Keratinocyte (primary cell): ENCODE measurements at regions not wholly inside any gene's neighbourhood (a gene's known extent, or its start where the extent isn't known, plus 50 kb on each side); places are given as distances from the start of the nearest gene placed in this dataset.

Source experiments
- CTCF ChIP-seq, 3 experiments: IDR thresholded peaks in 1 of 3; conservative IDR thresholded peaks in 1 of 3; optimal IDR thresholded peaks in 1 of 3; 2 replicates in 2 of 3; 3 replicates in 1 of 3; pipeline versions ENCODE3 to v1.5.1; 2011; ENCODE audit warnings: low read length in 3 of 3, mild to moderate bottlenecking in 3 of 3, moderate library complexity in 2 of 3, control low read depth in 1 of 3, inconsistent platforms in 1 of 3; ENCODE audit not compliant: insufficient read depth in 2 of 3; ENCODE audit errors: extremely low read depth in 1 of 3
- EZH2 ChIP-seq: IDR thresholded peaks from one replicate; pipeline ENCODE4 v1.6.1; 2012; ENCODE audit warnings: inconsistent platforms, mild to moderate bottlenecking, low read length, moderate library complexity

- TF ChIP-seq CTCF (optimal IDR thresholded peaks at IDR 0.05 in 1 of 3, IDR thresholded peaks at IDR 0.05 in 1 of 3, conservative IDR thresholded peaks at IDR 0.05 in 1 of 3; ENCODE audit: extremely low read depth in 1 of 3, insufficient read depth in 2 of 3, low read length in 3 of 3) (no peak), EZH2 (no peak)
These were observed 330.8 kb upstream of the CITED2 start for GRCh38 chr6:139705284-139705683.
